TTC549 (cell line): ENCODE measurements at regions not wholly inside any gene's neighbourhood (a gene's known extent, or its start where the extent isn't known, plus 50 kb on each side); places are given as distances from the start of the nearest gene placed in this dataset.
"Not testable (repeated sequence)": the region's sequence is repeated elsewhere in the genome, so short reads cannot be mapped to it uniquely, and the experiment has no call there.

Experiments used
- FAIRE-seq: peaks from 2 replicates; lab custom pipeline; 2012; peaks lifted over from hg19 to GRCh38; lab: Jason Lieb, UNC

- FAIRE-seq = no peak
Observed at GRCh38 chr4:29948451-29948850, 771.7 kb upstream of the PCDH7 start.

GRCh38 chr4:29948858-29949257 is 771.3 kb upstream of the PCDH7 start:
- FAIRE-seq = no peak

DNA sequence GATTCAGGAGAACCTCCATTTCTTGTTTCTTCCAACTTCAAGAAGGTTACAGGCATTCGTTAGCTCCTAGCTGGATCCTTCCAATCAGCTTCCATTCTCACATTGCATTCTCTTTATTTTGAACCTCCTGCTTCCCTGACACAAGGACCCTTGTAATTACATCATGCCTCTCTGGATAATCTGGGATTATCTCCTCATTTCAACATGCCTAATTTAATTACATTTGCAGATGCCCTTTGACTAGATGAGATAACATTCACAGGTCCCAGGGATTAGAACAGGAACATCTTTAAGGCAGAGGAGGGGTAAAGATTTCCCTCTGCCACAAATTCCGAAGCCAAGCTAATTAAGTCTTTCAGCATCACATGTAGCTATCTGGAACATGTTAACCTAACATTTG is 753.8 kb upstream of the PCDH7 start:
- FAIRE-seq = no peak

DNA sequence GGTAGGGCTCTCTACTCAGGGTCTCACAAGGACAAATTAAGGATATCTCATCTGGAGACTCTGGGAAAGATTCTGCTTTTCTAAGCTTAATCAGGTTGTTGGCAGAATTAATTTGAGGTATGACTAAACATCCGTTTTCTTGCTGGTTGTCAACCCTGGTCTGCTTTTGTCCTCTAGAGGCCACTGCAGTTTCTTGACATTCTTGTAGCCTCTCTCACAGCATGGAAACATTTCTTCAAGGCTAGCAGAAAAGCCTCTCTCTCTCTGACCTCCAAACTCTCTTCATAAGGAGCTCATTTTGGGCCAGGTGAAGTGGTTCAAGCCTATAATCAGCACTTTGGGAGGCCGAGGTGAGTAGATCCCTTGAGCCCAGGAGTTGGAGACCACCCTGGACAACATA is 749.5 kb upstream of the PCDH7 start:
- FAIRE-seq = no peak

GRCh38 chr4:29972121-29972520 is 748.0 kb upstream of the PCDH7 start:
- FAIRE-seq = no peak

DNA sequence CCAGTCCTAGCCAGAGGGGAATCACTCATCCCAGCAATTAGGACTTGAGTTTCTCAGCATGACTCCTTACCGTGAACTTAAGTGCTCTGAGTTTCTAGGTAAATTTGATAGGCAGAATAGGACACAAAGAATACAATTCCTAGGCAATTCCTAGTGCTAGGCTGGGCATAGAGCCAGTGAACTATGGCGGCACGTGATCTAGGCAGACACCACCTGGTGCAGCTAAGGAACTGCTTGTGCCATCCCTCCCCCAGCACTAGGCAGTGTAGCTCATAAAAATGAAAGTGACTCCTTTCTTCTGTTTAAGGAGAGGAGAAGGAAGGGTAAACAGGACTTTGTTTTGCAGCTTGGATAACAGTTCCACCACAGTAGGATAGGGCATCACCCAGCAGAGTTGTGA is 736.3 kb upstream of the PCDH7 start:
- no peak for FAIRE-seq

DNA sequence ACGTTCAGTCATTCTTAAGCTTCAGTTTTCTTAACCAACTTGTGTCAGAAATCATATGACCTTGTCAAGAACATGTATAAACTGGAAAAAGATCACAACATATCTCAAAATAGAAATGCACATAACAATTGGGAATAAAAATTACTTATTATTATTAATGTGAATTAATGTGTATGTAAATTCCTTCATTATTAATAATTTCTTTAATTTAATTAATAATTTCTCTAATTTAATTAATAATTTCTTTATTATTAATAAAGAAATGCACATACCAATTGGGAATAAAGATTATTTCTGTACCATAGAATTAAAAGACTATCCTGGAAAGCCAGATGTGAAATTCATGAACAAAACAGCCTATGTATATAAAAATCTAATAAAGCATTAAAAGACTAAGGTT is 718.5 kb upstream of the PCDH7 start:
- peak; percentile 25 for FAIRE-seq

- no peak for FAIRE-seq
Observed at GRCh38 chr4:30002341-30002740, 717.8 kb upstream of the PCDH7 start.

- no peak for FAIRE-seq
Observed at GRCh38 chr4:30005995-30006394, 714.2 kb upstream of the PCDH7 start.

DNA sequence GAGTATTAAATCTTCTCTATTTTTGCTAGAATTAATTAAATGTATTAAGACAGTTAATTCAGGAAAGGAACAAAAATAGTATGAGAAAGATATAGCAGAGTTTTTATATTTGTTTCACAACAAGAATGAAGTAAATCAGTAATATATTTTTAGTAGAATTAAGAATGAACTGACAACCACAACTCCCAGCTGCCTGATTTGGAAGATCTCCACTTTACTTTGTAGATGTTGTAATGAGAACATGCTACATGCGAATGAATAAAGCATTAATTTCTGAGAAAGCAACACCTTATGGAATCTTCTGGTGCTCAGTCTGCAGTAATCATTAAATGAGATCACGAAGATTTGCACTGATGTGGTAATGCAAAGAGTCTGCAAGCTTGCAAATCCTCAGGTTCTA is 695.6 kb upstream of the PCDH7 start:
- no peak for FAIRE-seq

GRCh38 chr4:30028826-30029225 is 691.3 kb upstream of the PCDH7 start:
- no peak for FAIRE-seq

GRCh38 chr4:30056016-30056766 is 664.0 kb upstream of the PCDH7 start:
- no peak for FAIRE-seq

DNA sequence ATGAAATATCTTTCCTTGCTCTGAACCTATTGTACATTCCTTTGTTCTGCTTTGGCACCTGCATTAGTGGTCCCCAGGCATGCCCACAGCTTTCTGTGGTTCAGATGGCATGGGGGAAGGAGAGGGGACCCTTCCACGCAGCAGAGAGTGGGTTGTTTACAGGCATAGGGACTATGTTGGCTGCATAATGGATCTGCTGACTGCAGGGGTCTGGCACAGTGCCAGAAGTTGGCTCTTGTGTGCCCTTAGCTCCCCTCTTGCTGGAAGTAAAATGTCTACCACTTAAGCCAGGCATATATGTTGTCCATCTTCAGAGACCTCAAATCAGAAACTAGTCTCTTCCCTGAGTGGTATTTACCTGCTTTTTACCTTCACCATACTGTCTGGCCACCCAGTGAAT is 651.9 kb upstream of the PCDH7 start:
- no peak for FAIRE-seq

- FAIRE-seq = no peak
Observed at GRCh38 chr4:30073011-30073710, 647.0 kb upstream of the PCDH7 start.

GRCh38 chr4:30092420-30093128 is 627.6 kb upstream of the PCDH7 start:
- not testable (repeated sequence) for FAIRE-seq

DNA sequence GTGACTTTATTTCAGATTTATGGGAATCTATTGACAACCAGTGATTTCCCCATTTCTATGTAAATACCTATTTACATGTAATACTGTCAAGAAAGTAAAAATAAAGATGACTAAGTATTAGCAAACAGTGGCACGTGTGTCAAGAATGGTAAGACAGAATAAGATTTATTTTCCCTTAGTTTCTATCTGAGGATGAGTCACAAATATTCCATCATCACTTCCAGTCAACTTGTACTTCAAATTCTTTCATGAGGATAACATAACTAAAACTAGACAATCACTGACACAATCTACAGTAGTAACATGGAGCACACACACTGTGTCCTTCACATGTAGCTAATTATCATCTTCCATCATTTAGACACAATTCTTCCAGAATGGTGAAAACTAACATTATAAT is 625.3 kb upstream of the PCDH7 start:
- FAIRE-seq = no peak

GRCh38 chr4:30103455-30103854 is 616.7 kb upstream of the PCDH7 start:
- FAIRE-seq = no peak

- no peak for FAIRE-seq
Observed at GRCh38 chr4:30116401-30116800, 603.8 kb upstream of the PCDH7 start.

- no peak for FAIRE-seq
Observed at GRCh38 chr4:30117433-30117832, 602.7 kb upstream of the PCDH7 start.

GRCh38 chr4:30122711-30123110 is 597.5 kb upstream of the PCDH7 start:
- no peak for FAIRE-seq

DNA sequence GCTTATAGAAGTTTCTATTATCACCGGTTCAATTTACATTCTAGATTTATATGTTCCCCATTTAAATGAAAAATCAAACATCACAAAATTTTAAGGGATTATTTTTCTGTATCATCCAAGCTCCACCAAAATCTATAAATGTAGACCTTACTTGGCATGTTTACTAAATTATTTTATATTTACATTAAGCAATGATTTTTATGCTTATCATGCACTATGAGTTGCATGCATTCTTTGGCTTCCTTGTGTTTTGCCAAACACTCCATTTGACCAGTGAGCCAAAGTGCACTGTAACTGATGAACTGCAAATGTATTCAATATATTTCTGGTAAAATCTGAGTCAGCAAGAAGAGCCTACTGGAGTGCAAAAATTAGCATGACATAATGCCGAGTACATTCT is 595.5 kb upstream of the PCDH7 start:
- not testable (repeated sequence) for FAIRE-seq

- no peak for FAIRE-seq
Observed at GRCh38 chr4:30125868-30126267, 594.3 kb upstream of the PCDH7 start.

- FAIRE-seq = no peak
Observed at GRCh38 chr4:30126351-30126750, 593.8 kb upstream of the PCDH7 start.
